CD14-positive monocyte (primary cell): ENCODE measurements at regions not wholly inside any gene's neighbourhood (a gene's known extent, or its start where the extent isn't known, plus 50 kb on each side); places are given as distances from the start of the nearest gene placed in this dataset.

Experiments used
- DNase-seq, 3 donors: peaks; one replicate each; pipeline ENCODE4 v3.0.0-alpha.2; 2011 to 2022
- H2AFZ ChIP-seq: 2 replicates; pipeline ENCODE4 v1.6.0; 2012; ENCODE audit warnings: mild to moderate bottlenecking, low read depth, low read length, inconsistent platforms; ENCODE audit not compliant: insufficient read depth, poor library complexity, severe bottlenecking
- H3K27ac ChIP-seq, 2 donors: 1 replicate in 1 of 2; 2 replicates in 1 of 2; pipeline ENCODE4 v1.5.1; 2012 to 2013; ENCODE audit warnings: low read length in 2 of 2, control low read depth in 1 of 2, inconsistent platforms in 1 of 2, low read depth in 1 of 2, mild to moderate bottlenecking in 1 of 2
- H3K27me3 ChIP-seq, 2 donors: one replicate each; pipeline versions ENCODE4 v1.6.0 to v1.6.1; 2011 to 2013; ENCODE audit warnings: low read length in 2 of 2; ENCODE audit not compliant: control insufficient read depth in 2 of 2, insufficient read depth in 2 of 2
- H3K36me3 ChIP-seq, 2 donors: replicated peaks in 1 of 2; 1 replicate in 1 of 2; 2 replicates in 1 of 2; pipeline versions ENCODE4 v1.5.1 to v1.6.1; 2012 to 2013; ENCODE audit warnings: low read length in 2 of 2, control low read depth in 1 of 2, inconsistent platforms in 1 of 2, mild to moderate bottlenecking in 1 of 2; ENCODE audit not compliant: insufficient read depth in 2 of 2, control insufficient read depth in 1 of 2
- H3K4me1 ChIP-seq, 2 donors: 1 replicate in 1 of 2; 2 replicates in 1 of 2; pipeline versions ENCODE4 v1.5.1 to v1.6.1; 2012 to 2013; ENCODE audit warnings: low read length in 2 of 2, control low read depth in 1 of 2, inconsistent platforms in 1 of 2, mild to moderate bottlenecking in 1 of 2, moderate library complexity in 1 of 2; ENCODE audit not compliant: insufficient read depth in 2 of 2, control insufficient read depth in 1 of 2
- H3K4me2 ChIP-seq: replicated peaks from 2 replicates; pipeline ENCODE3; 2012; ENCODE audit warnings: low read length, moderate library complexity, mild to moderate bottlenecking; ENCODE audit not compliant: poor library complexity, severe bottlenecking; ENCODE audit errors: extremely low read depth
- H3K4me3 ChIP-seq, 3 experiments: fragments of 200-600 bp in 1 of 3; sonication (generic) in 1 of 3; replicated peaks in 1 of 3; 1 replicate in 2 of 3; 2 replicates in 1 of 3; pipeline ENCODE4 v1.5.1; 2011 to 2013; ENCODE audit warnings: low read length in 3 of 3, mild to moderate bottlenecking in 3 of 3, control low read depth in 2 of 3, low read depth in 2 of 3, inconsistent platforms in 1 of 3, moderate library complexity in 1 of 3
- H3K79me2 ChIP-seq: 2 replicates; pipeline ENCODE4 v1.6.0; 2012; ENCODE audit warnings: mild to moderate bottlenecking, control low read depth, inconsistent platforms, low read length, moderate library complexity; ENCODE audit not compliant: insufficient read depth
- H3K9ac ChIP-seq: 2 replicates; pipeline ENCODE4 v1.6.0; 2017; ENCODE audit warnings: low read length, mild to moderate bottlenecking; ENCODE audit not compliant: insufficient read depth, poor library complexity, severe bottlenecking
- H3K9me3 ChIP-seq, 2 donors: replicated peaks in 1 of 2; 1 replicate in 1 of 2; 2 replicates in 1 of 2; pipeline versions ENCODE4 v1.5.1 to v1.6.1; 2012 to 2013; ENCODE audit warnings: low read length in 2 of 2, control low read depth in 1 of 2; ENCODE audit not compliant: control insufficient read depth in 1 of 2, insufficient read depth in 1 of 2
- H4K20me1 ChIP-seq: 2 replicates; pipeline ENCODE4 v1.6.0; 2012; ENCODE audit warnings: mild to moderate bottlenecking, low read length, control low read depth, moderate library complexity; ENCODE audit not compliant: insufficient read depth
- H3K27ac Mint-ChIP-seq, 7 donors: one replicate each; pipeline ENCODE4 v1.8.0; 2020; ENCODE audit warnings: mild to moderate bottlenecking in 7 of 7, mixed read lengths in 7 of 7, moderate library complexity in 6 of 7, inconsistent platforms in 2 of 7
- H3K27me3 Mint-ChIP-seq, 3 donors: one replicate each; pipeline ENCODE4 v1.8.0; 2021 to 2022; ENCODE audit warnings: low read depth in 3 of 3, mild to moderate bottlenecking in 3 of 3, mixed read lengths in 3 of 3, moderate library complexity in 3 of 3, inconsistent platforms in 1 of 3
- H3K36me3 Mint-ChIP-seq, 2 donors: one replicate each; pipeline ENCODE4 v1.8.0; 2020; ENCODE audit warnings: mixed read lengths in 2 of 2, inconsistent platforms in 1 of 2, mild to moderate bottlenecking in 1 of 2
- H3K4me1 Mint-ChIP-seq: one replicate; pipeline ENCODE4 v1.8.0; 2020; ENCODE audit warnings: mild to moderate bottlenecking, mixed read lengths
- H3K4me3 Mint-ChIP-seq, 2 donors: one replicate each; pipeline ENCODE4 v1.8.0; 2020; ENCODE audit warnings: mild to moderate bottlenecking in 2 of 2, mixed read lengths in 2 of 2, moderate library complexity in 1 of 2
- H3K9me3 Mint-ChIP-seq, 7 donors: one replicate each; pipeline ENCODE4 v1.8.0; 2020 to 2022; ENCODE audit warnings: mixed read lengths in 7 of 7, mild to moderate bottlenecking in 6 of 7, moderate library complexity in 6 of 7, inconsistent platforms in 2 of 7
- WGBS: methylation state at CpG from one replicate; pipeline ENCODE4 v1.1.5; 2013; ENCODE audit warnings: missing lambda C conversion rate; ENCODE audit not compliant: insufficient coverage; 5-methylcytosine and 5-hydroxymethylcytosine counted together
- intact Hi-C, 2 donors: fragments of 100-400 bp; cut with micrococcal nuclease; formaldehyde crosslinking; loops; one replicate each; pipeline versions ENCODE4 v1.15.0 to v1.15.1; 2023
- TF ChIP-seq, protein P1 (sequence below): fragments of 200-600 bp; IDR thresholded peaks from one replicate; pipeline ENCODE4 v1.8.0; 2022; ENCODE audit warnings: antibody characterized with exemption, mild to moderate bottlenecking

DNA sequence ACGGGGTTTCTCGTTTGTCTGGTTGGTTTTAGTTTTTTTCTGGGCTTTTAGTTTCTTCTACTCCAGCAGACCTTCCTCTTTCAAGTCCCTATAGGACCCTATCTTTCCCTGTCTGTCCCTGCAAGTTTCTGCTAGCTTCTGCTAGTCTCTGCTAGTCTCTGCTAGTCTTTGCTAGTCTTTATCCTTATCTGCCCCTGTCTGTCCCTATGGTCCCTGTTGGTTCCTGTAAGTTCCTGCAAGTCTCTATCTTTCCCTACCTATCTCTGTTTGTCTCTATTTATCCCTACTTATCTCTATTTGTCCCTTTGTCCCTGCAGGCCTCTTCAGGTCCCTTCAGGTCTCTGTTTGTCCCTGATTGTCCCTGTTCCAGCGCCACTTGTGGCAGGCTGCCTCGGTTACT, 81.5 kb upstream of the PLEKHG7 start:
- Histone ChIP-seq H3K9ac (no peak overlapping the region), H3K4me3 (no peak overlapping the region), H3K36me3 (no peaks in the 10 kb centered on the region), H3K9me3 (no peaks in the 10 kb centered on the region), H3K4me2 (no peak overlapping the region), H2AFZ (no peak overlapping the region), H3K4me1 (no peaks in the 10 kb centered on the region), H4K20me1 (no peaks in the 10 kb centered on the region), H3K79me2 (no peaks in the 10 kb centered on the region), H3K27me3 (no peaks in the 10 kb centered on the region), H3K27ac (no peak overlapping the region)
- Mint-ChIP-seq H3K9me3 (peaks cover 2 to 8% (median 4%) of the 10 kb centered on the region in 7 donors), H3K27me3 (no peaks in the 10 kb centered on the region), H3K36me3 (no peaks in the 10 kb centered on the region), H3K4me3 (no peak overlapping the region), H3K4me1 (peaks cover 3% of the 10 kb centered on the region), H3K27ac (no peak overlapping the region)
- TF ChIP-seq, protein P1, sequence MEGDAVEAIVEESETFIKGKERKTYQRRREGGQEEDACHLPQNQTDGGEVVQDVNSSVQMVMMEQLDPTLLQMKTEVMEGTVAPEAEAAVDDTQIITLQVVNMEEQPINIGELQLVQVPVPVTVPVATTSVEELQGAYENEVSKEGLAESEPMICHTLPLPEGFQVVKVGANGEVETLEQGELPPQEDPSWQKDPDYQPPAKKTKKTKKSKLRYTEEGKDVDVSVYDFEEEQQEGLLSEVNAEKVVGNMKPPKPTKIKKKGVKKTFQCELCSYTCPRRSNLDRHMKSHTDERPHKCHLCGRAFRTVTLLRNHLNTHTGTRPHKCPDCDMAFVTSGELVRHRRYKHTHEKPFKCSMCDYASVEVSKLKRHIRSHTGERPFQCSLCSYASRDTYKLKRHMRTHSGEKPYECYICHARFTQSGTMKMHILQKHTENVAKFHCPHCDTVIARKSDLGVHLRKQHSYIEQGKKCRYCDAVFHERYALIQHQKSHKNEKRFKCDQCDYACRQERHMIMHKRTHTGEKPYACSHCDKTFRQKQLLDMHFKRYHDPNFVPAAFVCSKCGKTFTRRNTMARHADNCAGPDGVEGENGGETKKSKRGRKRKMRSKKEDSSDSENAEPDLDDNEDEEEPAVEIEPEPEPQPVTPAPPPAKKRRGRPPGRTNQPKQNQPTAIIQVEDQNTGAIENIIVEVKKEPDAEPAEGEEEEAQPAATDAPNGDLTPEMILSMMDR = no peak
- intact Hi-C loops = no loop called here
- no peak for DNase-seq
- WGBS = 100% methylated on average over 2 of the region's 4 CpGs

DNA sequence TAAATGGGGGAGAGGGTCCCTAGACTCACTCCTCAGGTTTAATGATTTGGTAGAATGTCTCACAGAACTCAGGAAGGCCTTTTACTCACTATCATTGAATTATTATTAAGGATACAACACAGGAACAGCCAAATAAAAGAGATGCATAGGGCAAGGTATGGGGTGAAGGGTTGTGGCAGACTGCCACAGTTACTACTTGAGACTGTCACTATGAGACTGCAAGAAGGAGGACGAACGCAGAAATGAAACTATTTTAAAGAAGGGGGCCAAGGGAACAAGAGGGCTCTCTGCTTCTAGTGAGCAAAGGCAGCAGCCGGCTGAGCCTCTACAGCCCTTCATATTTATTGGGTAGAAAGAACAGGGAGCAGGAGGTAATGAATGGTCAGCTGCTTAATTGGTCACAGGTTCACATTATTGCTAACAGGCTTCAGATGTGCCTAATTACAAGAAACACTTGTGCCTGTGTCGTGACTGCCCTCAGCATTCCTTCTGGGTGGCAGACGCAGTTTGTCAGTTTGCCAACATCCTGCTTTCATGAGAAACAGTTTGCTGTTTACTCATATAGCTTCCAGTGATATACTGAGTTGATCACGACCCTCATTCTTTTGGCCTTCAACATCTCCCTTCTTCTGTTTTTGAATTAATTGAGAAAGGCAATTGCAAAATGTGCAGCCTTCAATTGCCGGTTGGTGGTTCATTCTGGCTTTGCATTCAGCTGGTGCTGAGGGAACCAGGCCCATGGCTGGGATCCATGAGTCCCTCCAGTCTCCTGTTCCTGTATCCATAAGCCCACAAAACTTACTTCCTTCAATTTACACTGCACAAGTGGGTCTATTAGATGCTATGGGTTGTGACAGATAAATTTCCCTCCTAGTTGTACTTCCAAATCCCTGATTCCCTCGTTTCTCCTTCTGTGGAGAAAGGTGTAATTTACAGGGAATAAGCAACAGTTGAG, 82.8 kb upstream of the PLEKHG7 start:
- Histone ChIP-seq H3K27ac (no peak overlapping the region), H3K4me1 (no peaks in the 10 kb centered on the region), H3K4me2 (no peak overlapping the region), H2AFZ (no peak overlapping the region), H3K27me3 (no peaks in the 10 kb centered on the region), H3K9ac (no peak overlapping the region), H3K79me2 (no peaks in the 10 kb centered on the region), H3K36me3 (no peaks in the 10 kb centered on the region), H3K9me3 (no peaks in the 10 kb centered on the region), H3K4me3 (no peak overlapping the region), H4K20me1 (no peaks in the 10 kb centered on the region)
- 43% methylated on average over 4 of the region's 8 CpGs for WGBS
- peak overlapping the region in 1 of 7 donors; percentile 72 for H3K27ac Mint-ChIP-seq
- H3K36me3 Mint-ChIP-seq = no peaks in the 10 kb centered on the region
- H3K4me1 Mint-ChIP-seq = peaks cover 3% of the 10 kb centered on the region
- no peaks in the 10 kb centered on the region for H3K27me3 Mint-ChIP-seq
- DNase-seq = no peak
- no peak overlapping the region for H3K4me3 Mint-ChIP-seq
- H3K9me3 Mint-ChIP-seq = peaks cover 2 to 8% (median 4%) of the 10 kb centered on the region in 7 donors
- TF ChIP-seq, protein P1 = no peak
- intact Hi-C loops = no loop called here
